GM10266 (cell line): ENCODE measurements at regions not wholly inside any gene's neighbourhood (a gene's known extent, or its start where the extent isn't known, plus 50 kb on each side); places are given as distances from the start of the nearest gene placed in this dataset.

Experiments used
- DNase-seq: peaks from one replicate; pipeline ENCODE4 v3.0.0; 2012; ENCODE audit errors: extremely low spot score
- TF ChIP-seq, protein P1 (sequence below): IDR thresholded peaks from 2 replicates; pipeline ENCODE4 v1.5.1; 2012; ENCODE audit warnings: mild to moderate bottlenecking, low read depth; ENCODE audit not compliant: control insufficient read depth, insufficient read depth; ENCODE audit errors: missing control alignments

DNA sequence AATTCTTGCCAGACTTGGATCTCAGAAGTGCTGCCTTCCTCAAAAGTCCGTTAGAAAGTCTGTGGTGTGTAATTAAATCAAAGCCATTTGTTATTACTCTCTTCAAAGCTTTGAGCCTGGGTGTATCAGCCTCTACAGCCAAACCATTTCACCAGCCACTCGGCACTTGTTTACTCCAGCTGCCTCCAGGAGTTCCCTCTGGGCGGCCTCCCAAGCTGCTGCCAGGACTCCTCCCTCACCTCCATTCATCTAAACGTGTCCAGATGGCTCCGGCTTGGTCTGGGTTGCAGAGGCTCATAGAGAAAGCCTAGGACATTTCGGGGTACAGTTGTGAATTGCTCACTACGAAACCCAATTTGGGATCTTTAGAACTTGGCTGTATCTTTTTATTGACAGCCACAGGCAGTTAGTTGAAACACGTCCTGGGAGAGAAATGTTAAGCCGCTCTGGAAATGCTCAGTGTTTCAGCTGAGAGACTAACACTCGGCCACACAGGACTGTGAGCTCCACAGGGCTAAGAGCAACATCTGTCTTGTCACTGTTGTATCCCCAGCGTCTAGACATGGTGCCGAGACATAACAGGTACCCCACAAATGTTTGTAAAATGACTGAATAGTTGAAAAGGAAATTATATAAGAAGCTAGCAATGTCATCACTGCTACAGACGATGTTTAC, 116.9 kb upstream of the NGF start:
- no peak for DNase-seq
- TF ChIP-seq, protein P1, sequence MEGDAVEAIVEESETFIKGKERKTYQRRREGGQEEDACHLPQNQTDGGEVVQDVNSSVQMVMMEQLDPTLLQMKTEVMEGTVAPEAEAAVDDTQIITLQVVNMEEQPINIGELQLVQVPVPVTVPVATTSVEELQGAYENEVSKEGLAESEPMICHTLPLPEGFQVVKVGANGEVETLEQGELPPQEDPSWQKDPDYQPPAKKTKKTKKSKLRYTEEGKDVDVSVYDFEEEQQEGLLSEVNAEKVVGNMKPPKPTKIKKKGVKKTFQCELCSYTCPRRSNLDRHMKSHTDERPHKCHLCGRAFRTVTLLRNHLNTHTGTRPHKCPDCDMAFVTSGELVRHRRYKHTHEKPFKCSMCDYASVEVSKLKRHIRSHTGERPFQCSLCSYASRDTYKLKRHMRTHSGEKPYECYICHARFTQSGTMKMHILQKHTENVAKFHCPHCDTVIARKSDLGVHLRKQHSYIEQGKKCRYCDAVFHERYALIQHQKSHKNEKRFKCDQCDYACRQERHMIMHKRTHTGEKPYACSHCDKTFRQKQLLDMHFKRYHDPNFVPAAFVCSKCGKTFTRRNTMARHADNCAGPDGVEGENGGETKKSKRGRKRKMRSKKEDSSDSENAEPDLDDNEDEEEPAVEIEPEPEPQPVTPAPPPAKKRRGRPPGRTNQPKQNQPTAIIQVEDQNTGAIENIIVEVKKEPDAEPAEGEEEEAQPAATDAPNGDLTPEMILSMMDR = no peak

- DNase-seq = no peak
- TF ChIP-seq, protein P1 = no peak
Measured at GRCh38 chr1:115453666-115454065, 115.6 kb upstream of the NGF start.

GRCh38 chr1:115452600-115453329, 114.7 kb upstream of the NGF start:
- TF ChIP-seq, protein P1 = no peak
- no peak for DNase-seq

DNA sequence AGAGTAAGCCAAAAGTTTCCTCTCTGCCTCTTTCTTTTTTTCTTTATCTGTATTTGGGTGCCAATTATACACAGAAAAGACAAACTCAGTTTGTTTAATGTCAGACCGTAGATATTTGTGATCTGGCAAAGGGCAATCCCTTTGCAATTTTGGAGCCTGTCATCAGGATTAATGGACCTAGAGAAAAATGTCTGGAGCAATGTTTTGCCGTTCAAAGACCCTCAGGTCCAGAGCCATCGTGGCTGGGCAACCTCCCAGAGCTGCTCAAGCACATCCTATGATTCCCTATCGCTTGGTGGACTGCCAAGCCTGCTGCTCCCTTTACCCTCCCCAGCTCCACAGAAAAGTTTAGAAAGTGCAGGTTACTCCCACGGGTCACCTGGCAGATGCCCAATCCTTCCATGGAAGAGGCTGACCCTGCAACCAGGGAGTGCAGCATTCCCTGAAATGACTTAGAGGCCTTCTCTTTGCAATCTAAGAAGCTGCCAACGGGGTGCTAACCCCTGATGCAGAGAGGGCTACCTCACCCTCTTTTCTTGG, 112.5 kb upstream of the NGF start:
- no peak for DNase-seq
- TF ChIP-seq, protein P1 = no peak

DNA sequence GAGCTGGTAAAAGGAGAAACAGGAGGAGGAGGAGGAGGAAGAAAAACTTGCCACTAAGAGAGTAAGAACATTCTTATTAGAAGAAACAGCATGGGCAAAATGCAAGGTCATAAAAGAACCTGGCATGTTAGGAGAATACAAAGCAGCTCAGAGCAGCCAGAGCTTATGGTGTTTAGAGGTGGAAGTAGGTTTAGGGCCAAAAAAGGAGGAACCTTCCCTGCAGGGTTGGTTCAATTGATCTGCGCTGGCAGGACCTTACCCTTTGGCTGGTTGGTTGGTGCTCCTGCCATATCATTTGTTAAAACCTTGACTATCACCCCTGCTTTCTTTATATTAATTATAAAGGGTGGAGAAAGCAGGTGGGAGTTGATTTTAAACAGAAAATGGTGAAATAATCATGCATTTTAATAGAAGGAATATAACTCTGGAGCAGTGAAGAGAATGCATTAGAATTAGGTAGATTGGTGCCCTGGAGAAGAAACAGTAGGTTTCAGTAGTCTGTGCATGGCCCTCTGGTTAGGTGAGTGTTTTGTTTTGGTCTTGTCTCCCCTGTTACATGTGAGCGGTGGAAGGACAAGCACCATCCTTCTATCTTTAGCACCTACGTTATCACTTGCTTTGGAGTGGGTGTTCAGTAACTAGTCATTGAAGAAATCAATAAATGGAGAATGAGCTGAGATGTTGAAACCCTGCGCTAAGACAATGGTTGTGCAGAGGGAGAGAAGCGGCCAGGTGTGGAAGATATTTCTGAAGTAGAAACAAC, 110.4 kb upstream of the NGF start:
- TF ChIP-seq, protein P1 = no peak
- no peak for DNase-seq

DNA sequence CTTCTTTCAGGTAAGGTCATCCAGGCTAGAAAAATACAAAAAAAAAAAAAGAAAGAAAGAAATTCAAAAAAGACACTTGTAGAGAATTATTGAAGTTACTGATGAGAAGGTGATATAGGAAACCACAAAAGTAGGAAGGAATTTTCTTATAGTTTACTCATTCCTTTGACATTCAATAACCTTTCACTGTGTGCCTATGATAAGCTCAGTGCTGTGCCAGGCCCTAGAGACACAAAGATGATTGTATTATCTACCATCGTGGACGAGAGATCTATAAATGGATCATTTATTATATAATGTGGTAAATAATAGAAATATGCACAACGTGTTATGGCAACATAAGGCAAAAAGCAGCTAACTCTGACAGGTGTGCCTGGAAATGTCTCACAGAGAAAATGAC, 109.6 kb upstream of the NGF start:
- TF ChIP-seq, protein P1 = no peak
- no peak for DNase-seq
